ENCODE measurements at regions not wholly inside any gene's neighbourhood (a gene's known extent, or its start where the extent isn't known, plus 50 kb on each side); places are given as distances from the start of the nearest gene placed in this dataset.

DNA sequence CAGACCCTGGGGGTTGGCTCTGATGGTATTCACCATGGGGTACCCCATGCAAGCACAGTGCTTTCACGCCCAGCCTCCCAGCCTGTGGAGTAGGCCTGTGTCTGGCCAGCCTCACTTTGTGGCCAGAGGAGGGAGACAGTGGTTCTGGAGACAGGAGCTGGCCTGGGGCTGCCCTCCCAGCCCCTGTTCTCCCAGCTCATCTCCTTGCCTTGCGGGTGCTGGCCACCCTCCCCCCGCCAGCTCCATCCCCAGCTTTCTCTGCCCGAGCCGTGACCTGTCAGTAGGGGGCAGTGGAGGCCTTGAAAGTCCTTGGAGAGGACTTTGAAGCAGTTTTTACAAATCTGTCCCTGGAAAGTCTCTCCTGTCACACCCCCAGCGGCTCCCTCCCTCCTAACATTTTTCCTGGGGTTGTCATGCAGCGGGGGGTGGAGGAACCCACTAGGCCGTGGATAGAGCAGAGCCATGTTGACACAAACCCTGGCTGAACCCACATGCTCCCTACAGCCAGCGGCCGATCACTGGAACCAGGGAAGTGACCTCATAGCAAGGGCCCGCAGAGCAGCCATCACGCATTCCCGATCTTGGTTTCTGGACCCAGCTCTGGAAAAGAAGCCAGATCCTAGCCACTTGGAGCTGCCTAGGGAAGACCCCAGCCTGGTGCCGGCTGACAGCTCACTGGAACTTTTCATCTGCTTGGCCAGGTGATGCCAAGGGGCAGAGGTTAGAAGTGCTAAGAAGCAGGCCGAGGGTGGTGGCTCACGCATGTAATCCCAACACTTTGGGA is 289.4 kb downstream of the SEC14L1 start:
- in situ Hi-C loops (cut with MboI): loop anchor here (5.0 kb wide), 1 partner anchor 62 kb away; no protein-coding TSS in a partner anchor
- FAIRE-seq (peak; percentile 92), ATAC-seq (peak; percentile 83), DNase-seq (ENCODE audit: extremely low read depth in 1 of 4, low spot score in 3 of 4) (peak; percentile 79 to 88 (median 81))
- WGBS (ENCODE audit: insufficient coverage, low coverage, missing lambda C conversion rate): 60% methylated on average over 12 of the region's 16 CpGs
- H3K27ac ChIP-seq (ENCODE audit: extremely low read depth, low read depth, low read length): no peak overlapping the region
- H3K79me2 ChIP-seq (ENCODE audit: control insufficient read depth, insufficient read depth, low read length): peaks cover 53% of the 10 kb centered on the region
- H3K9ac ChIP-seq (ENCODE audit: insufficient read depth in 1 of 2, low read depth in 2 of 2, low read length in 2 of 2): no peak overlapping the region; a peak in 1 of 4 replicates
- intact Hi-C loops (cut with micrococcal nuclease): loop anchor here (1.0 to 5.0 kb wide), 3 partner anchors 58 to 98 kb away; no protein-coding TSS in a partner anchor
- H3K4me2 ChIP-seq (ENCODE audit: insufficient read depth, low read length): no peak overlapping the region
- no peaks in the 10 kb centered on the region for H3K9me3 ChIP-seq (replicated peaks; ENCODE audit: control insufficient read depth, insufficient read depth, low read depth, low read length)
- POLR2A ChIA-PET: interaction anchor here (0.5 to 2.3 kb wide), 7 partner anchors 9 to 107 kb away, joined by 3 to 8 read pairs (median 3); no protein-coding TSS in a partner anchor
- peaks cover 76% of the 10 kb centered on the region for H4K20me1 ChIP-seq (replicated peaks; ENCODE audit: control insufficient read depth, insufficient read depth, low read length)
- H3K9me1 ChIP-seq (ENCODE audit: control insufficient read depth, insufficient read depth, low read length): peaks cover 5% of the 10 kb centered on the region
- BruUV-seq (replicated peaks): no TSS peak
- H2AFZ ChIP-seq (ENCODE audit: low read depth, low read length): no peak overlapping the region
- no peaks in the 10 kb centered on the region for H3K27me3 ChIP-seq (ENCODE audit: control insufficient read depth in 2 of 2, insufficient read depth in 2 of 2, low read length in 2 of 2)
- CTCF ChIA-PET (ENCODE audit: low intra/inter-chr PET ratio): interaction anchor here (0.6 to 3.4 kb wide), 4 partner anchors 41 to 99 kb away, joined by 3 to 38 read pairs (median 4); no protein-coding TSS in a partner anchor
- H3K4me3 ChIP-seq: no peak overlapping the region
- peaks cover 37 to 68% of the 10 kb centered on the region in 2 experiments for H3K4me1 ChIP-seq (replicated peaks in 1 of 2; ENCODE audit: control insufficient read depth in 2 of 2, insufficient read depth in 2 of 2, low read length in 2 of 2)
- peaks cover 7% of the 10 kb centered on the region; the same call in 1 of the 3 replicates for H3K36me3 ChIP-seq (ENCODE audit: control insufficient read depth, insufficient read depth, low read length)
- TF ChIP-seq TCF7 (IDR thresholded peaks at IDR 0.05; ENCODE audit: borderline replicate concordance): no peak
- TF ChIP-seq STAT5A (IDR thresholded peaks at IDR 0.05; ENCODE audit: borderline replicate concordance, low read length): no peak
- no peak for TF ChIP-seq ZNF121 (CRISPR knock-in tag; conservative IDR thresholded peaks at IDR 0.05)
- no peak for TF ChIP-seq MYNN (IDR thresholded peaks at IDR 0.05)
- no peak for TF ChIP-seq MYNN (CRISPR knock-in tag; IDR thresholded peaks at IDR 0.05)
- TF ChIP-seq JUNB (CRISPR knock-in tag; conservative IDR thresholded peaks at IDR 0.05): no peak
- no peak for TF ChIP-seq PCBP2 (IDR thresholded peaks at IDR 0.05; ENCODE audit: low read depth, low read length, poor library complexity, severe bottlenecking)
- no peak for TF ChIP-seq ZNF766 (CRISPR knock-in tag; conservative IDR thresholded peaks at IDR 0.05)
- no peak for TF ChIP-seq ZNF449 (CRISPR knock-in tag; IDR thresholded peaks at IDR 0.05)
- TF ChIP-seq ZNF124 (CRISPR knock-in tag; IDR thresholded peaks at IDR 0.05): no peak
- no peak for TF ChIP-seq DMBX1 (CRISPR knock-in tag; IDR thresholded peaks at IDR 0.05; ENCODE audit: borderline replicate concordance)
- no peak for TF ChIP-seq PTTG1 (tag; IDR thresholded peaks at IDR 0.05; ENCODE audit: low read depth)
- TF ChIP-seq ZNF785 (CRISPR knock-in tag; IDR thresholded peaks at IDR 0.05): no peak
- no peak for TF ChIP-seq ZFP36 (IDR thresholded peaks at IDR 0.05; ENCODE audit: low read depth, low read length, partially characterized antibody)
- TF ChIP-seq FOXA3 (CRISPR knock-in tag; conservative IDR thresholded peaks at IDR 0.05 in 1 of 2, IDR thresholded peaks at IDR 0.05 in 1 of 2): 0 out of 4 replicates have a peak, but pooled peaks of 1 of the 2 experiments have one; percentile 32
- TF ChIP-seq POLR2AphosphoS5 (IDR thresholded peaks at IDR 0.05; ENCODE audit: control insufficient read depth, insufficient read depth, low read depth, low read length): no peak
- TF ChIP-seq, protein P1, sequence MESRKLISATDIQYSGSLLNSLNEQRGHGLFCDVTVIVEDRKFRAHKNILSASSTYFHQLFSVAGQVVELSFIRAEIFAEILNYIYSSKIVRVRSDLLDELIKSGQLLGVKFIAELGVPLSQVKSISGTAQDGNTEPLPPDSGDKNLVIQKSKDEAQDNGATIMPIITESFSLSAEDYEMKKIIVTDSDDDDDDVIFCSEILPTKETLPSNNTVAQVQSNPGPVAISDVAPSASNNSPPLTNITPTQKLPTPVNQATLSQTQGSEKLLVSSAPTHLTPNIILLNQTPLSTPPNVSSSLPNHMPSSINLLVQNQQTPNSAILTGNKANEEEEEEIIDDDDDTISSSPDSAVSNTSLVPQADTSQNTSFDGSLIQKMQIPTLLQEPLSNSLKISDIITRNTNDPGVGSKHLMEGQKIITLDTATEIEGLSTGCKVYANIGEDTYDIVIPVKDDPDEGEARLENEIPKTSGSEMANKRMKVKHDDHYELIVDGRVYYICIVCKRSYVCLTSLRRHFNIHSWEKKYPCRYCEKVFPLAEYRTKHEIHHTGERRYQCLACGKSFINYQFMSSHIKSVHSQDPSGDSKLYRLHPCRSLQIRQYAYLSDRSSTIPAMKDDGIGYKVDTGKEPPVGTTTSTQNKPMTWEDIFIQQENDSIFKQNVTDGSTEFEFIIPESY (CRISPR knock-in tag; IDR thresholded peaks at IDR 0.05): no peak
